HepG2 (cell line): ENCODE measurements at regions not wholly inside any gene's neighbourhood (a gene's known extent, or its start where the extent isn't known, plus 50 kb on each side); places are given as distances from the start of the nearest gene placed in this dataset.

Source experiments
- EEA1 ChIP-seq: sonication (generic); formaldehyde crosslinking; IDR thresholded peaks from 2 replicates; pipeline ENCODE4 v1.5.1; 2020; ENCODE audit warnings: mild to moderate bottlenecking, missing genetic modification reagents, borderline replicate concordance
- FUBP1 ChIP-seq: sonication (generic); formaldehyde crosslinking; IDR thresholded peaks from 2 replicates; pipeline ENCODE4 v1.5.1; 2020; ENCODE audit warnings: missing genetic modification reagents, mild to moderate bottlenecking, borderline replicate concordance
- HIC2 ChIP-seq: sonication (generic); formaldehyde crosslinking; IDR thresholded peaks from 2 replicates; pipeline ENCODE4 v1.9.0; 2022; ENCODE audit warnings: low read depth, missing genetic modification reagents
- HOXA9 ChIP-seq: sonication (generic); formaldehyde crosslinking; IDR thresholded peaks from 2 replicates; pipeline ENCODE4 v1.8.1; 2022; ENCODE audit warnings: missing genetic modification reagents, mild to moderate bottlenecking, moderate library complexity, borderline replicate concordance
- MXD3 ChIP-seq: IDR thresholded peaks from 2 replicates; pipeline ENCODE4 v1.6.1; 2016; ENCODE audit warnings: mild to moderate bottlenecking, missing biosample characterization, missing genetic modification reagents
- NFYB ChIP-seq: sonication (generic); formaldehyde crosslinking; IDR thresholded peaks from 2 replicates; pipeline ENCODE4 v1.4.0; 2020; ENCODE audit warnings: missing genetic modification reagents
- POLR2AphosphoS5 ChIP-seq: IDR thresholded peaks from 2 replicates; pipeline ENCODE4 v1.6.1; 2012; ENCODE audit warnings: low read depth, low read length
- PTBP1 ChIP-seq: fragments of 200-400 bp; formaldehyde crosslinking; IDR thresholded peaks from 2 replicates; pipeline ENCODE4 v1.6.1; 2018; ENCODE audit warnings: low read length, low read depth; ENCODE audit not compliant: poor library complexity, severe bottlenecking
- SATB2 ChIP-seq: sonication (generic); formaldehyde crosslinking; IDR thresholded peaks from 2 replicates; pipeline ENCODE4 v1.5.0; 2020; ENCODE audit warnings: missing genetic modification reagents
- SP4 ChIP-seq: sonication (generic); formaldehyde crosslinking; IDR thresholded peaks from 2 replicates; pipeline ENCODE4 v1.8.1; 2023; ENCODE audit warnings: mild to moderate bottlenecking, missing genetic modification reagents
- SRSF4 ChIP-seq: fragments of 200-400 bp; formaldehyde crosslinking; IDR thresholded peaks from one replicate; pipeline ENCODE4 v1.6.1; 2018; ENCODE audit warnings: mild to moderate bottlenecking, low read depth, low read length, moderate library complexity; ENCODE audit not compliant: poor library complexity, severe bottlenecking
- STAG1 ChIP-seq: sonication (generic); formaldehyde crosslinking; IDR thresholded peaks from 2 replicates; pipeline ENCODE4 v1.4.0; 2020; ENCODE audit warnings: missing genetic modification reagents
- SUZ12 ChIP-seq: fragments of 150-350 bp; IDR thresholded peaks from 2 replicates; pipeline ENCODE4 v1.6.1; 2014; ENCODE audit warnings: low read depth, low read length
- TARDBP ChIP-seq: sonication (generic); formaldehyde crosslinking; IDR thresholded peaks from 2 replicates; pipeline ENCODE4 v1.8.0; 2022; ENCODE audit warnings: mild to moderate bottlenecking, missing genetic modification reagents
- ZNF101 ChIP-seq: sonication (generic); formaldehyde crosslinking; IDR thresholded peaks from 2 replicates; pipeline ENCODE4 v1.4.0; 2020; ENCODE audit warnings: mild to moderate bottlenecking, low read depth, missing genetic modification reagents, borderline replicate concordance
- ZNF230 ChIP-seq: sonication (generic); formaldehyde crosslinking; IDR thresholded peaks from 2 replicates; pipeline ENCODE4 v1.4.0; 2020; ENCODE audit warnings: mild to moderate bottlenecking, missing genetic modification reagents
- ZNF280D ChIP-seq: sonication (generic); formaldehyde crosslinking; IDR thresholded peaks from 2 replicates; pipeline ENCODE4 v1.5.1; 2020; ENCODE audit warnings: mild to moderate bottlenecking, missing genetic modification reagents
- ZNF367 ChIP-seq: sonication (generic); formaldehyde crosslinking; IDR thresholded peaks from 2 replicates; pipeline ENCODE4 v1.4.0; 2020; ENCODE audit warnings: missing genetic modification reagents, borderline replicate concordance
- ZNF598 ChIP-seq: sonication (generic); formaldehyde crosslinking; IDR thresholded peaks from 2 replicates; pipeline ENCODE4 v1.5.1; 2020; ENCODE audit warnings: mild to moderate bottlenecking, missing genetic modification reagents, borderline replicate concordance
- ZNF652 ChIP-seq: IDR thresholded peaks from 2 replicates; pipeline ENCODE4 v1.6.1; 2016; ENCODE audit warnings: low read depth, borderline replicate concordance
- ZNF781 ChIP-seq: sonication (generic); formaldehyde crosslinking; IDR thresholded peaks from 2 replicates; pipeline ENCODE4 v1.5.1; 2020; ENCODE audit warnings: borderline replicate concordance, mild to moderate bottlenecking, missing genetic modification reagents; ENCODE audit errors: not compliant biosample characterization
- ZNF792 ChIP-seq: IDR thresholded peaks from 2 replicates; pipeline ENCODE4 v1.6.1; 2016
- ZNF841 ChIP-seq: sonication (generic); formaldehyde crosslinking; IDR thresholded peaks from 2 replicates; pipeline ENCODE4 v1.8.1; 2023; ENCODE audit warnings: missing genetic modification reagents, borderline replicate concordance

GRCh38 chr9:94165592-94166235 is 81.5 kb downstream of the PTPDC1 start (continued):
- TF ChIP-seq HIC2 (CRISPR knock-in tag) (peak; percentile 42; the same call in 1 of the 2 replicates), NFYB (CRISPR knock-in tag) (peak; percentile 90), SRSF4 (no peak), ZNF792 (CRISPR knock-in tag) (peak; percentile 68; the same call in 1 of the 2 replicates), EEA1 (no peak), PTBP1 (no peak), ZNF781 (peak; percentile 67), ZNF841 (CRISPR knock-in tag) (no peak), HOXA9 (CRISPR knock-in tag) (no peak), ZNF280D (CRISPR knock-in tag) (peak; percentile 82; the same call in 1 of the 2 replicates), SUZ12 (no peak), TARDBP (CRISPR knock-in tag) (peak; percentile 48; the same call in 1 of the 2 replicates), ZNF367 (CRISPR knock-in tag) (0 out of 2 replicates have a peak, but pooled peaks have one; percentile 21), ZNF598 (CRISPR knock-in tag) (no peak), ZNF101 (CRISPR knock-in tag) (no peak), ZNF652 (no peak), ZNF230 (peak; percentile 56; the same call in 1 of the 2 replicates), STAG1 (CRISPR knock-in tag) (no peak), FUBP1 (CRISPR knock-in tag) (no peak), SP4 (peak; percentile 96), SATB2 (CRISPR knock-in tag) (0 out of 2 replicates have a peak, but pooled peaks have one; percentile 47), POLR2AphosphoS5 (peak; percentile 62; the same call in 1 of the 2 replicates), MXD3 (CRISPR knock-in tag) (peak; percentile 89)
